ENCODE measurements at regions not wholly inside any gene's neighbourhood (a gene's known extent, or its start where the extent isn't known, plus 50 kb on each side); places are given as distances from the start of the nearest gene placed in this dataset.

DNA sequence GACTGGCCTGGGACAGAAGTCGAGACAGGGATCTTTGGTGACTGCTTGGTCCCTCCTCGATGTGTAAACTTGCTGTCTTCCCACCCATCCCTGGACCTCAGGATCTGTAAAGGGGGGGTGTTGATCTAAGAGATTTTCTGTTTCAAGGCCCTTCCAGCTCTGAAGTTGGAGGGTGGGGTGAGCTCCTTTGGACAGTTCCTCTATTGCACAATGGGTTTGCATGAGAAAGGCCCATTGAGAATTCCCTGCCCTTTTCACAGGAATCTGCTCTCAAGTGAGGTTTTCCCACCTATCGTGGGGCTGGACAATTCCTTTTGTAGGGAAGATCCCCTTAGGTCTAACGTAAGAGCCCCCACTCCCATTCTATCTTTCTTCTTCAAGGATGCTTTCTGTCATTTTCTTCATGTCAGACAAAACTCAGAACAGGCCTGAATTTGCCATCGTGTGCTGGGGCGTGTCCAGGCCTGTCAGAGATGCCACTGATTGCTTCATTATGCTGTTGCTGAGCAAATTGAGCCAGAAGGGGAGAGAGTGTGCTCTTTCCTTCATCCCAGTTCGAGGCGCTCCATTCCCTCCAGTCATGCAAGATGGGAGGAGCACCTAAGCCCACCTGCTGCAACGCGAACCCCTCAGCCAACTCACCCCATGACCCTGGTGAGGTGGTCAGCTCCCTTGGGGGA is 149.9 kb upstream of the IGSF21 start:
- TF ChIP-seq, protein P1, sequence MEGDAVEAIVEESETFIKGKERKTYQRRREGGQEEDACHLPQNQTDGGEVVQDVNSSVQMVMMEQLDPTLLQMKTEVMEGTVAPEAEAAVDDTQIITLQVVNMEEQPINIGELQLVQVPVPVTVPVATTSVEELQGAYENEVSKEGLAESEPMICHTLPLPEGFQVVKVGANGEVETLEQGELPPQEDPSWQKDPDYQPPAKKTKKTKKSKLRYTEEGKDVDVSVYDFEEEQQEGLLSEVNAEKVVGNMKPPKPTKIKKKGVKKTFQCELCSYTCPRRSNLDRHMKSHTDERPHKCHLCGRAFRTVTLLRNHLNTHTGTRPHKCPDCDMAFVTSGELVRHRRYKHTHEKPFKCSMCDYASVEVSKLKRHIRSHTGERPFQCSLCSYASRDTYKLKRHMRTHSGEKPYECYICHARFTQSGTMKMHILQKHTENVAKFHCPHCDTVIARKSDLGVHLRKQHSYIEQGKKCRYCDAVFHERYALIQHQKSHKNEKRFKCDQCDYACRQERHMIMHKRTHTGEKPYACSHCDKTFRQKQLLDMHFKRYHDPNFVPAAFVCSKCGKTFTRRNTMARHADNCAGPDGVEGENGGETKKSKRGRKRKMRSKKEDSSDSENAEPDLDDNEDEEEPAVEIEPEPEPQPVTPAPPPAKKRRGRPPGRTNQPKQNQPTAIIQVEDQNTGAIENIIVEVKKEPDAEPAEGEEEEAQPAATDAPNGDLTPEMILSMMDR (IDR thresholded peaks at IDR 0.05; ENCODE audit: low read length): no peak
- no peak for TF ChIP-seq EZH2 (IDR thresholded peaks at IDR 0.05; ENCODE audit: borderline replicate concordance, low read length)

All from OCI-LY1 (cell line).